HG02571 (cell line): ENCODE measurements at regions not wholly inside any gene's neighbourhood (a gene's known extent, or its start where the extent isn't known, plus 50 kb on each side); places are given as distances from the start of the nearest gene placed in this dataset.

ENCODE experiments used
- ATAC-seq: cut with Tn5 transposase; IDR thresholded peaks from one replicate; pipeline ENCODE4 v1.9.1; 2021; ENCODE audit warnings: mild to moderate bottlenecking, moderate library complexity; ENCODE audit not compliant: unreplicated experiment

DNA sequence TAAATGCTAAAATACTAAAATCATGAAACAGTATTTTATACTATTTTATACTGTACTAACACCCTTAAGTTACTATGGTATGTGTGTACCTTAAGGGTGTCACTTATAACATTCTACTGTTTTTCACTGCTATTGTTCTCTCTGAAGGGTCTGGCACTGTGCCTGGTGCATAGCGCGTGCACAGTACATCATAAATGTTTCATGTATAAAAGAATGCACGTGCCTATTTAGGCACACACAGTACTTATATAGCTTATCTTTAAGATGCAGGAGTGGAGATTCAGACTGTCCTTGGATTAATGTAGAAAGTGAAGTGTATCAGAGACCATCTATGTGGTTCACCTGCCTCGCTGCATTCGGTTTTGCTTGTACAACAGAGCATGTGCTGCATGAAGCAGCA lies 64.0 kb upstream of the SGK1 start:
- ATAC-seq, result no peak

GRCh38 chr6:134379599-134379998 lies 61.7 kb upstream of the SGK1 start:
- no peak for ATAC-seq

DNA sequence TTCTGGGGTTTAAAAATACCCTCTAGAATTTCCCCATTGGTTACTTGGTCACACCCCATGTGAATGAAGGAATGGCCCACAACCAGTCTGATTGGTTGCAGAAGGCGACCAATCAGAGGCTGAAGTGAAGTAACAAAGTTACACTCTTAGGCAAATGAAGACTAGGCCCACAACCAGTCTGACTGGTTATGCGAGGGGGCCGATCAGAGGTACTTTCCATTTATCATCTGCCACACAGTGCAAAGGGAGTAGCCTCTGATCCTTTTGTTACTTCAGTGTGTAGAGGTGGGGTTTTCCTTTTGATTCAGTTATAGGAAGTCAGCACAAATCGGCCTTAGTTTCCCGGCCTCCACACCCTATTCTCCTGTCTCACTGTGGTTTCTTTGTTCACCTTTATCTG lies 61.2 kb upstream of the SGK1 start:
- ATAC-seq, result peak; percentile 98

- ATAC-seq, result no peak
Observed at GRCh38 chr6:134378426-134378825, 60.5 kb upstream of the SGK1 start.

- no peak for ATAC-seq
Observed at GRCh38 chr6:134376785-134377184, 58.9 kb upstream of the SGK1 start.

DNA sequence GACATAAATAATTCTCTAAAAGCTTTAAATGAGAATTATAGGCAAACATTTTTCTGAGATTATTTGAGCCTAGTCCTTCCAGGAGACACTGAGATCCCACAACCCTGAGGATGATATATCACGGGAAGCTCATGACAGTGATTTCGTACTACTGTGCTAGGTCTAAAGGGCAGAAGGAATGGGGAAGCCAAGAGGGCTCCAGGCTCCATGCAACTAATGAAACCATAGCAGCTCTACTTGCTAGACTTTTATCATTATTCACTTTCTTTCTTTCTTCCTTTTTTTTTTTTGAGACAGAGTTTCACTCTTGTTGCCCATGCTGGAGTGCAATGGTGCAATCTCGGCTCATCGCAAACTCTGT lies 57.3 kb upstream of the SGK1 start:
- no peak for ATAC-seq

GRCh38 chr6:134374491-134375219 lies 56.7 kb upstream of the SGK1 start:
- ATAC-seq, result no peak

- ATAC-seq, result no peak
Observed at GRCh38 chr6:134373993-134374392, 56.1 kb upstream of the SGK1 start.

GRCh38 chr6:134373282-134373922 lies 55.5 kb upstream of the SGK1 start:
- ATAC-seq, result peak; percentile 88

DNA sequence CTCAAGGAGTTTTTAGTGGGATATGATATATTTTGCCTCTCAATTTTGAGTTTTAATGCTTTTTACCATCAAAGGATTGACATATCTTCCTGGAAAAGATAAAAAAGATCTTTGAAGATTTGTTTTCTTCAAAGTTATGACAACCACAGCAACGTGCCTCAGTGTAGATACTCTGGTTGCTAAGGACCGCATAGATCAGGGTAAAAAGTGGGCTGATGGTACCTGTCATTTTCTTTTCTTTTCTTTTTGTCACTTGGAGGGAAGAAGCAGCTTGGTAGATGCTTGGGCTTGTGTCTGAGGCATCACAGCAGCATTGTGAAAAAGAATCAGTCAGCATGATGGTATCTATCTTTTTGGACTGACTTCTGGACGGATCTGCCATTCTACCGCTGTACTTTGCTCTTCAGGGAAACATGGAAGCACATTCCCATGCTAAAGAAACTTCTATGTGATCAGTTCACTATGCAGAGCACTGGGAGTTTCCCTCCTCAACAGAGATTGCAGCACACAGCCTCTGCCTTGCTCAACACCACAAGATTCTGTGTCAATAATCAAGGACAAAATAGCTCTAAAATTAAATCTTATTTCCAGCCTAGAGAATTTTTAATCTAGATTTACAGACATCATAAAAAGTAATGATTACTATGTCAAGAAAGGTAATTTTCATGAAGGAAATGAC lies 54.8 kb upstream of the SGK1 start:
- ATAC-seq, result peak; percentile 34

GRCh38 chr6:134368670-134369069 lies 50.8 kb upstream of the SGK1 start:
- no peak for ATAC-seq
